ENCODE measurements at regions not wholly inside any gene's neighbourhood (a gene's known extent, or its start where the extent isn't known, plus 50 kb on each side); places are given as distances from the start of the nearest gene placed in this dataset.
"Not testable (repeated sequence)": the region's sequence is repeated elsewhere in the genome, so short reads cannot be mapped to it uniquely, and the experiment has no call there.

GRCh38 chr5:135155616-135156214 lies 121.7 kb upstream of the PITX1 start:
- DNase-seq = no peak

- no peak for DNase-seq
Measured at GRCh38 chr5:135154961-135155360, 120.9 kb upstream of the PITX1 start.

DNA sequence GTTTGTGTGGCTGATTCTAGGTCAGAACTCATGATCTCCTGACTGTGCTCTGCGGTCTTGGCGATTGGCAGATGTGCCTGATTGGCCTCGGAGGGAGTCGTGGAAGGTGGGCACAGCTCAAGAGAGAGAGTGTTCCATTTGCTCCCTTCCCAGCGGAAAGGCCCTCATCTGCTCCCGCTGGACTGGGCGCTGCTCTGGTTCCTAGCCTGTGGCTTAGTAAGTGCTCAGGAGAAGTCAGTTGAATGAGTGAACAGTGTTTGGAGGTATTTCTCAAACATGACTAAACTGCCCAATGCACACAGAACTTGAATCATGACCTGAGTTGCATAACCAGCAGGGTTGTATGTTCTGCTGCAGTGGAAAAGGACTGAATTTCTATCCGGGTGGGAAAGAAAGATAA lies 120.2 kb upstream of the PITX1 start:
- no peak for DNase-seq

DNA sequence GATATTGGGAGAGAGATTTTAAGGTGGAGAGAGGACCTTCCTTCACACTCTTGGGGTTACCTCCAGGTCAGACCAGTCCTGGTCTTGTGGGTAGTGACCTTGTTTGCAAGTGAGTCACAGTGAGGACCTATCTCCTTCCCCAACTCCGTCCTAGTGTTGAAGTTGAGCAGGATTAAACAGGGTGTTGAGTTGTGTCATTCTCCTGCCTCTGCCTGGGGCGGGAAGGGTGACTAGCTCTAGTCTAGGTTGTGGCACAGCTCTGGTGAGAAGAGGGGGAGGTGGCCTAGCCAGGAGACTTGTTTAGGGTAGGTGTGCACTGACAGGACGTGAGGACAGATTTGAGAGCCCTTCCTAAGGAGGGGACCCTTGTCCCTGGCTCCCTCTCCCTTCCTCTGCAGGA lies 119.6 kb upstream of the PITX1 start:
- no peak for DNase-seq

GRCh38 chr5:135153259-135153658 lies 119.2 kb upstream of the PITX1 start:
- no peak for DNase-seq

DNA sequence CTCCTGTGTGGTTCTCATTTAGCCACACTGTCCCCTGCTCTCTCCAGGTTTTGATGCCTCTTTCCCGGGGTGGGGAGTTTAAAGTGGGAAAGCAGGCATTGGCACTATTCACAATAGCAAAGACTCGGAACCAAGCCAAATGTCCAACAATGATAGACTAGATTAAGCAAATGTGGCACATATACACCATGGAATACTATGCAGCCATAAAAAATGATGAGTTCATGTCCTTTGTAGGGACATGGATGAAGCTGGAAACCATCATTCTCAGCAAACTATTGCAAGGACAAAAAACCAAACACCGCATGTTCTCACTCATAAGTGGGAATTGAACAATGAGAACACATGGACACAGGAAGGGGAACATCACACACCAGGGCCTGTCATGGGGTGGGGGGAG lies 117.6 kb upstream of the PITX1 start:
- not testable (repeated sequence) for DNase-seq

GRCh38 chr5:135151256-135151655 lies 117.2 kb upstream of the PITX1 start:
- no peak for DNase-seq

GRCh38 chr5:135150767-135151166 lies 116.7 kb upstream of the PITX1 start:
- no peak for DNase-seq

DNA sequence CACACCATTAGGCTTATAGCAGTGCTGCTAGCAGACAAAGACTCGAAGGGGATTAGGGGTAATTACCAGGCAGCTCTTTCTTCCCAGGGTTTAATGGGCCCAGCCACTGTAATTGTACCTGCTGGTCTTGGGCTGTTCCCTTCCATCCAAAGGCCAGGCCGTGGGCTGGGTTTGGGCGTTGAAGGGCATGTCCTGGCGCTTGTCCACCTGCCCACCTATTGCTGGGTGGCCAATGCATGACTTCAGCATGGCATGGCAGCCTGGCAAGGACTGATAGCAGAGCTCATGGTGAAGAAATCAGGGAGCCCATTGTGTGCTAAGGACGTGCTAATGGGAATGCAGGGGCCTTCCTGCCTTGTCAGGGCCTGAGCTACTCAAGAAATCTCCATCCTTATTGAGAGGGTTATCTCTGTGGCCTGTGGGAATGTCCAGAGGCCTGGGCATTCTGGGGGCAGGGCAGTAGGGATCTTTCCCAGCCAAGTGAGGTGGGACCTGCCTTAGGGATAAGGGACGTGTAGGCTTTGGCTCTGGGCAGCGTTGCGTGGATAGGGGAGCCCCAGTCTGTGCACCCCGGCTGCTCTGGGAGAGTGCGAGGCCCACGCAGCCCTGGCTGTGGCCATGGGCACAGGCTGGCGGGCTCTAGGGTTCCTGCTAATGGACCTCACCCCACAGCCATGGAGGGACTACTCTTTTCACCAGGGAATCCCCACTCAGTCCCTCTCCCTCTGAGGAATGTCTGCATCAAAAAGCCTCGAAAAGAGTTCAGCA lies 116.1 kb upstream of the PITX1 start:
- no peak for DNase-seq

DNA sequence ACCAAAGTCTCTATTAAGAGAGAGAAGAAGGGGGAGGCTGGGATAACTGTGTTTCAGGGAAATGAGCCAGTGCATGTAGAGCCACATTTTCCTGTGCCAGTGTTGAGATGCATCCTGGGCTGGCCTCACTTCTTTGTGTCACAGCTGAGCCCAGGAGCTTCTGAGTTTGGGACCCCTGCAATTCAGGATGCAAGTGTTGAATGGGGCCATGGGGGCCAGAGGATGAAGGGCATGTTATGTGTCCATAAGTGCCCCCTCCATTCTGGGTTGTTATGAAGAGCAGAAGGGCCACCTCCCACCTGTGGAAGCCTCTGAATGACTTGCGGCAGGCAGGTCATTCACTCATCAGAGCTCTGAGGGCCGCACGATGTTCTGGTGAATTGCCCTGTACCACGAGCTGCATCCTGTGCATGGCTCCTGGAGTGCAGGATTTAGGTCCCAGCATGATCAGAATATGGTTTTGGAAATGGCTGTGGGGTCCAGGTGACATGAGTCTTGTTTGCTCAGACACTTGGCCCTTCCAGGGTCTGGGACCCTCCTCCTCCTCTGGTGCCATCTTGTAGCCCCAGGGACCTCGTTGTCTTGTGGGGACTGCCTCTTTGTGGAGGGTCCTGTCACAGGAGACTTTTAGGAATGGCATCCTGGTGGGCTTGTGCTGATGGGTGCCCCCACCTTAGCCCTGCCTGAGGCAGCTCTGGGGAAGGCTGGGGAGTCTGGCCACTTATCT lies 115.4 kb upstream of the PITX1 start:
- DNase-seq = no peak

DNA sequence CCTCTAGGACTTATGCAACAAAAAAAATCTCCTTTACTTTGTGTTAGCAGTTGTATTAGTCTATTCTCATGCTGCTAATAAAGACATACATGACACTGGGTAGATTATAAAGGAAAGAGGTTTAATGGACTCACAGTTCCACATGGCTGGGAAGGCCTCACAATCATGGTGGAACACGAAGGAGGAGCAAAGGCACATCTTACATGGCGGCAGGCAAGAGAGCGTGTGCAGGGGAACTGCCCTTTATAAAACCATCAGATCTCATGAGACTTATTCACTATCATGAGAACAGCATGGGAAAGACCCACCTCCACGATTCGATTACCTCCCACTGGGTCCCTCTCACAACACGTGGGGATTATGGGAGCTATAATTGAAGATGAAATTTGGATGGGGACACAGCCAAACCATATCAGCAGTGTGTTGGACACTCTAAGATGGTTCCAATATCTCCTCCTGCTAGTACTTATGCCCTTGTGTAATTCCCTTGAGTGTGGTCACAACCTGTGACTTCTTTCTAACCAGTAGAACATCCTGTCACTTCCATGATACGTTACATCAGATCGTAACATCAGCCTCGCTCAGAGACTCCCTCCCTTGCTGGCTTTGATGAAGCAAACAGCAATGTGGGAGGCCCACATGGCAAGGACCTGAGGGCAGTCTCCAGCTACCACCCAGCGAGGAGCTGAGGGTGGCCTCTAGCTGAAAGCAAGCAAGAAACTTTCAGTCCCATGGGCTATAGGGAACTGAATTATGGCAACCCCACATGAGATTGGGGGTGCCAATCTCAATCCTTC lies 113.5 kb upstream of the PITX1 start:
- no peak for DNase-seq

DNA sequence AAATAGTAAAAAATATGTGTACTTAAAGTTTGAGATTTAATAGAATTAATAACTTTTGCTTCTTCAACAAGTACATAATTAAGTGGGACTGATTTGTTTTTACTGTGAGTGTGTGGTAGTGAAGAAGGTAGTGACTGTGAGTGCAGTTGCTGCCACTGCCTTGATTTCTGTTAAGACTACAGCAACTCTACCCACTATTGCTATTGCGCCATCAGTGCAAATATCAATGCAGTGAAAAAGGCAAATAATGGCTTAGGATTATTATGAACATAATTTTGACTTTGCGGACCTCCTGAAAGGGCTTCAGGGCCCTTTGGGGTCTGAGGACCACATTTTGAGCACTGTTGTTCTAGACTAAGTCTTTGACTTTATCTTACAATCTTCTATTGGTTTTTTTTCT lies 112.0 kb upstream of the PITX1 start:
- DNase-seq = no peak

DNA sequence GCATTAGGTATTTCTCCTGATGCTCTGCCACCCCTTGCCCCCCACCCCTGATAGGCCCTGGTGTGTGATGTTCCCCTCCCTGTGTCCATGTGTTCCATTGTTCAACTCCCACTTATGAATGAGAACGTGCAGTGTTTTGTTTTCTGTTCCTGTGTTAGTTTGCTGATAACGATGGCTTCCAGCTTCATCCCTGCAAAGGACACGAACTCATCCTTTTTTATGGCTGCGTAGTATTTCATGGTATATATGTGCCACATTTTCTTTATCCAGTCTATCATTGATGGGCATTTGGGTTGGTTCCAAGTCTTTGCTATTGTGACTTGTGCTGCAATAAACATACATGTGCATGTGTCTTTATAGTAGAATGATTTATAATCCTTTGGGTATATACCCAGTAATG lies 109.7 kb upstream of the PITX1 start:
- DNase-seq = not testable (repeated sequence)

DNA sequence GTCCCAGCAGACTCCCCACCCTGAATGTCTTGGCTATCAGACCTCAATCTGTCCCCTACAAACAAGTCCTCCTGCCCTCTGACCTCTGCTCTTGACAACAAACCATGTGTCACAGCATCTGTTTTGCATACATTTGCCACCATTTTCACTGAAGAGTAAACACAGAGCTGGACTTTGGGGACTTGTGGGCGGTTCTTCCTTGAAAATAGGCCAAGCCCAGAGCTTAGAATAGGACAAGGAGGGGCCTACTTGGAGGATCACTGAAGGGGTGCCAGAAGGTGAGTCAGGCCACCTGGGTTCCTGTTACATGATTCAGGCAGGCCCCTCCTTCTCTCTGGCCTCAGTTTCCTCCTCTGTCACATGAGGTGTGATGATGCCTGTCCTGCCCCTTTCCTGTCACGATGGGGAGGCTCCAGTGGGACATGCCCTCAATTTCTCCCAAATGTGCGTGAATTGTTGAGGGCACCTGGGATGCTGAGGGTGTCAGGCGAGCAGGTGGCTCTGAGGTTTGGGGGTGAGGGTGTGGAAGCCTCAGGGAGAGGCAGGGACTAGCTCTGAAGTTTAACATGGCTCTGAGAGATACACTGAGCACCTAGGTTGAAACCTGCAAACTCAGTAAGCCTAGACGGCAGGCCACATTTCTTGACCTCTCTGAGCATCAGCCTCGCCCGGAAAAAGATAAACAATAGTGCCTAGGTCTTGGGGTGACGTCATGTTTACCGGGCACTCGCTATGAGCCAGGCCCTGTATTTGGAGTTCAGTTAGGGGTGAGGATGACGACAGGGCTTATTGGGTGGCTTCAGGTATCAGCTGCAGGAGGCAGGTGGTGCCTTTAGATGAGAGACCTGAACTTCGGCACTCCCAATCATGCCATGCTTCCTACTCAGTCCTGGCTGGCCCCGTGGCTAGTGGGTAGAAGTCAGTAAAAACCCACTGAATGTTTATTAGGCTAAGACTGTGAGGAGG lies 107.6 kb upstream of the PITX1 start:
- no peak for DNase-seq

- no peak for DNase-seq
Measured at GRCh38 chr5:135140446-135141204, 106.6 kb upstream of the PITX1 start.

- no peak for DNase-seq
Measured at GRCh38 chr5:135139381-135140134, 105.5 kb upstream of the PITX1 start.

- no peak for DNase-seq
Measured at GRCh38 chr5:135138116-135138850, 104.3 kb upstream of the PITX1 start.

DNA sequence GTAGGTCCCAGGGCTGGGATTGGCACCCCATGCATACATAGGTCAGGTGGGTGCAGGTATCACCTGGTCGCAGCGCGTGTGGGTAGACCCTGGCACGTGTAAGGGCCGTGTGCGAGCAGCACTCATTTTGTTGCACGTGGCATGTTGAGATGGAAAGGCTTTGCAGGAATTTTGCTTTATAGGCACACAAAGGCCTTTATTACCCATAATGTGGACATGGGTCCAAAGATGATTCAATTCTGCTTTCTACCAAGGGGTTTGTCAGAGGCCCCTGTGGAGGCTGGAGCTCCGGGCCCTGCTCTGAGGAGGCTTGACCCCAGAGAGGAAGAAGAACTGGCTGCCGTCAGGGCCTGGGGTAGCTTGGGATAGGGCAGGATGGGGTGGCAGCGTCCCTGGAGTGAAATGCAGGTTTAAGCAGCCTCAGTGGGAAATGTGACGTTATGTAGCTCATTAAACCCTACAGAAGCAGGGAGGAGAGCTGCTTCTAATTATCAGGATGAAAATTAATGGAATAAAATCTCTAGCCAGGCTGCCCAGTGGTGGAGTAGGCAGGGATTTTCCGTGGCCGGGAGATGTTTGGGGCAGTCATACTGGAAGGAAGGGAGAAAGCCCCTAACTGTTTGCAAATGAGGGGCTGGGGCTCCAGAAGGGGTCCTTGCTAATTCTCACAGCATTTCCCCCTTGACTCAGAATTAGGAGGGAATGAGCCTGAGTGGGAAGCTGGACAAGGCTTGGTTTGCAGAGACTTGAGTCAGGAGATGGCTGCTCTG lies 103.3 kb upstream of the PITX1 start:
- DNase-seq = no peak
